ENCODE measurements at regions not wholly inside any gene's neighbourhood (a gene's known extent, or its start where the extent isn't known, plus 50 kb on each side); places are given as distances from the start of the nearest gene placed in this dataset.

- peak; percentile 43 for DNase-seq (ENCODE audit: low read depth)
These were observed 132.3 kb downstream of the TINAG start for GRCh38 chr6:54440549-54440948.

- no peak for DNase-seq (ENCODE audit: low read depth)
These were observed 132.8 kb downstream of the TINAG start for GRCh38 chr6:54441020-54441419.

- no peak for DNase-seq (ENCODE audit: low read depth)
These were observed 133.5 kb downstream of the TINAG start for GRCh38 chr6:54441687-54442248.

GRCh38 chr6:54445207-54445606 is 137.0 kb downstream of the TINAG start:
- no peak for DNase-seq (ENCODE audit: low read depth)

- no peak for DNase-seq (ENCODE audit: low read depth)
These were observed 140.4 kb downstream of the TINAG start for GRCh38 chr6:54448617-54449016.

- DNase-seq (ENCODE audit: low read depth): no peak
These were observed 143.3 kb downstream of the TINAG start for GRCh38 chr6:54451516-54451915.

GRCh38 chr6:54463354-54464024 is 155.2 kb downstream of the TINAG start:
- no peak for DNase-seq (ENCODE audit: low read depth)

- no peak for DNase-seq (ENCODE audit: low read depth)
These were observed 157.5 kb downstream of the TINAG start for GRCh38 chr6:54465649-54466300.

GRCh38 chr6:54467384-54467783 is 159.1 kb downstream of the TINAG start:
- no peak for DNase-seq (ENCODE audit: low read depth)

GRCh38 chr6:54473328-54473727 is 165.1 kb downstream of the TINAG start:
- no peak for DNase-seq (ENCODE audit: low read depth)

GRCh38 chr6:54474898-54475297 is 166.7 kb downstream of the TINAG start:
- DNase-seq (ENCODE audit: low read depth): no peak

- DNase-seq (ENCODE audit: low read depth): peak; percentile 22
These were observed 172.8 kb downstream of the TINAG start for GRCh38 chr6:54481091-54481490.

- peak; percentile 39 for DNase-seq (ENCODE audit: low read depth)
These were observed 183.2 kb downstream of the TINAG start for GRCh38 chr6:54491431-54491830.

- peak; percentile 80 for DNase-seq (ENCODE audit: low read depth)
These were observed 184.9 kb downstream of the TINAG start for GRCh38 chr6:54493138-54493537.

- no peak for DNase-seq (ENCODE audit: low read depth)
These were observed 194.9 kb downstream of the TINAG start for GRCh38 chr6:54503144-54503543.

- no peak for DNase-seq (ENCODE audit: low read depth)
These were observed 206.8 kb downstream of the TINAG start for GRCh38 chr6:54515013-54515412.

GRCh38 chr6:54515713-54516112 is 207.5 kb downstream of the TINAG start:
- no peak for DNase-seq (ENCODE audit: low read depth)

GRCh38 chr6:54516321-54516720 is 208.1 kb downstream of the TINAG start:
- DNase-seq (ENCODE audit: low read depth): no peak

GRCh38 chr6:54519161-54519560 is 210.9 kb downstream of the TINAG start:
- DNase-seq (ENCODE audit: low read depth): no peak

GRCh38 chr6:54525731-54526130 is 217.5 kb downstream of the TINAG start:
- DNase-seq (ENCODE audit: low read depth): peak; percentile 59

GRCh38 chr6:54533567-54533966 is 225.3 kb downstream of the TINAG start:
- no peak for DNase-seq (ENCODE audit: low read depth)

GRCh38 chr6:54535568-54535967 is 227.3 kb downstream of the TINAG start:
- DNase-seq (ENCODE audit: low read depth): no peak

- no peak for DNase-seq (ENCODE audit: low read depth)
These were observed 233.3 kb downstream of the TINAG start for GRCh38 chr6:54541541-54541940.

All from HT1080 (cell line).